GM12873 (cell line): ENCODE measurements at regions not wholly inside any gene's neighbourhood (a gene's known extent, or its start where the extent isn't known, plus 50 kb on each side); places are given as distances from the start of the nearest gene placed in this dataset.

Experiments
- CTCF ChIP-seq: IDR thresholded peaks from 2 replicates; pipeline ENCODE4 v1.5.1; 2012; ENCODE audit warnings: low read depth, mild to moderate bottlenecking, moderate library complexity, low read length, control low read depth; ENCODE audit not compliant: insufficient read depth; ENCODE audit errors: missing control alignments

GRCh38 chr10:113341138-113341537, 211.7 kb upstream of the HABP2 start:
- no peak for TF ChIP-seq CTCF

- no peak for TF ChIP-seq CTCF
Measured at GRCh38 chr10:113345826-113346624, 206.8 kb upstream of the HABP2 start.

GRCh38 chr10:113347508-113347907, 205.3 kb upstream of the HABP2 start:
- TF ChIP-seq CTCF: no peak

- TF ChIP-seq CTCF: no peak
Measured at GRCh38 chr10:113348694-113349093, 204.2 kb upstream of the HABP2 start.

GRCh38 chr10:113350311-113351040, 202.4 kb upstream of the HABP2 start:
- TF ChIP-seq CTCF: no peak

GRCh38 chr10:113354711-113355110, 198.1 kb upstream of the HABP2 start:
- TF ChIP-seq CTCF: no peak
